ENCODE measurements at regions not wholly inside any gene's neighbourhood (a gene's known extent, or its start where the extent isn't known, plus 50 kb on each side); places are given as distances from the start of the nearest gene placed in this dataset.

- Mint-ChIP-seq H3K27ac (ENCODE audit: low read depth, unreplicated experiment) (peak overlapping the region; percentile 77), H3K36me3 (ENCODE audit: insufficient read depth, unreplicated experiment) (no peaks in the 10 kb centered on the region), H3K4me3 (ENCODE audit: unreplicated experiment) (no peak overlapping the region), H3K4me1 (ENCODE audit: insufficient read depth, unreplicated experiment) (peaks cover 46% of the 10 kb centered on the region), H3K27me3 (ENCODE audit: insufficient read depth, unreplicated experiment) (no peaks in the 10 kb centered on the region), H3K9me3 (ENCODE audit: unreplicated experiment) (no peaks in the 10 kb centered on the region)
- CTCF ChIA-PET = interaction anchor here (0.9 to 2.2 kb wide), 4 partner anchors 29 to 1488 kb away, joined by 3 to 6 read pairs (median 4); no protein-coding TSS in a partner anchor
- no TSS peak for BruUV-seq (replicated peaks)
- POLR2A ChIA-PET = interaction anchor here (0.9 to 2.7 kb wide), 10 partner anchors 9 to 901 kb away, joined by 4 to 33 read pairs (median 8); partner anchors contain the start of gene KLF6
- no peak for TF ChIP-seq CTCF (IDR thresholded peaks at IDR 0.05; ENCODE audit: unreplicated experiment)
- DNase-seq (ENCODE audit: unreplicated experiment) = no peak
- intact Hi-C loops (cut with micrococcal nuclease) = no loop called here
Measured at GRCh38 chr10:4685491-4685890, 140.5 kb upstream of the AKR1E2 start.

GRCh38 chr10:4684434-4684833 is 141.6 kb upstream of the AKR1E2 start:
- CTCF ChIA-PET = no interaction called here
- no peaks in the 10 kb centered on the region for H3K27me3 Mint-ChIP-seq (ENCODE audit: insufficient read depth, unreplicated experiment)
- peak; percentile 36 for DNase-seq (ENCODE audit: unreplicated experiment)

GRCh38 chr10:4683838-4684237 is 142.2 kb upstream of the AKR1E2 start:
- Mint-ChIP-seq H3K4me1 (ENCODE audit: insufficient read depth, unreplicated experiment) (peaks cover 50% of the 10 kb centered on the region), H3K27me3 (ENCODE audit: insufficient read depth, unreplicated experiment) (no peaks in the 10 kb centered on the region), H3K9me3 (ENCODE audit: unreplicated experiment) (no peaks in the 10 kb centered on the region), H3K36me3 (ENCODE audit: insufficient read depth, unreplicated experiment) (no peaks in the 10 kb centered on the region), H3K4me3 (ENCODE audit: unreplicated experiment) (no peak overlapping the region), H3K27ac (ENCODE audit: low read depth, unreplicated experiment) (peak overlapping the region; percentile 77)
- intact Hi-C loops (cut with micrococcal nuclease) = no loop called here
- no peak for DNase-seq (ENCODE audit: unreplicated experiment)
- ChIA-PET CTCF (no interaction called here), POLR2A (no interaction called here)
- BruUV-seq (replicated peaks) = no TSS peak
- TF ChIP-seq CTCF (IDR thresholded peaks at IDR 0.05; ENCODE audit: unreplicated experiment) = no peak

More at GRCh38 chr10:4684434-4684833, 141.6 kb upstream of the AKR1E2 start:
- Mint-ChIP-seq H3K9me3 (ENCODE audit: unreplicated experiment) (no peaks in the 10 kb centered on the region), H3K36me3 (ENCODE audit: insufficient read depth, unreplicated experiment) (no peaks in the 10 kb centered on the region), H3K4me1 (ENCODE audit: insufficient read depth, unreplicated experiment) (peaks cover 46% of the 10 kb centered on the region), H3K4me3 (ENCODE audit: unreplicated experiment) (no peak overlapping the region), H3K27ac (ENCODE audit: low read depth, unreplicated experiment) (peak overlapping the region; percentile 77)
- POLR2A ChIA-PET = interaction anchor here (1.0 to 2.2 kb wide), 2 partner anchors 10 to 13 kb away, joined by 3 to 7 read pairs; no protein-coding TSS in a partner anchor
- BruUV-seq (replicated peaks) = no TSS peak
- no peak for TF ChIP-seq CTCF (IDR thresholded peaks at IDR 0.05; ENCODE audit: unreplicated experiment)
- intact Hi-C loops (cut with micrococcal nuclease) = no loop called here

- Mint-ChIP-seq H3K4me1 (ENCODE audit: insufficient read depth, unreplicated experiment) (peaks cover 51% of the 10 kb centered on the region), H3K27me3 (ENCODE audit: insufficient read depth, unreplicated experiment) (no peaks in the 10 kb centered on the region), H3K27ac (ENCODE audit: low read depth, unreplicated experiment) (peak overlapping the region; percentile 77), H3K4me3 (ENCODE audit: unreplicated experiment) (no peak overlapping the region), H3K9me3 (ENCODE audit: unreplicated experiment) (no peaks in the 10 kb centered on the region), H3K36me3 (ENCODE audit: insufficient read depth, unreplicated experiment) (no peaks in the 10 kb centered on the region)
- no peak for TF ChIP-seq CTCF (IDR thresholded peaks at IDR 0.05; ENCODE audit: unreplicated experiment)
- no peak for DNase-seq (ENCODE audit: unreplicated experiment)
- ChIA-PET CTCF (interaction anchor here (0.7 kb wide), 1 partner anchor 324 kb away, joined by 4 read pairs; no protein-coding TSS in a partner anchor), POLR2A (interaction anchor here (1.0 to 1.6 kb wide), 4 partner anchors 12 to 898 kb away, joined by 4 to 7 read pairs (median 6); partner anchors contain the start of gene KLF6)
- intact Hi-C loops (cut with micrococcal nuclease) = no loop called here
- BruUV-seq (replicated peaks) = no TSS peak
Measured at GRCh38 chr10:4683137-4683536, 142.9 kb upstream of the AKR1E2 start.
